HUDEP-2 (cell line): ENCODE measurements at regions not wholly inside any gene's neighbourhood (a gene's known extent, or its start where the extent isn't known, plus 50 kb on each side); places are given as distances from the start of the nearest gene placed in this dataset.

ENCODE experiments used
- DNase-seq, 76 experiments: peaks; one replicate each; lab custom pipeline; 2025; ENCODE audit not compliant: unreplicated experiment in 76 of 76; lab: John Stamatoyannopoulos, UW

DNA sequence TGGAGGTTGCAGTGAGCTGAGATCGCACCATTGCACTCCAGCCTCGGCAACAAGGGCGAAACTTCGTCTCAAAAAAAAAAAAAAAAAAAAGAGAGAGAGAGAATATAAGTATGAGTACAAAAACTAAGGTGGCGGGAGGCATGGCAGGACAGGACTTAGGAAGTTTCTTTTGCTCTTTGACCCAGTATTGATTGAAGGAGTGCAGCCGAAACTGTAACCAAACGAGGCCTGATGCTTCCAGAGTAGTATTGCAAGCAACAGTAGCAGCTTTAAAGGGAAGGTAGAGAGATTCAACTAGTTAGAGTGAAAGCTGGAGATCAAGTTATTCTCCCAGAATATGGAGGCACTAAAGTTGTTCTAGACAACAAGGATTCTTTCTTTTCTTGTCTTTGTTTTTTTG, 99.2 kb upstream of the CASZ1 start:
- no peak for DNase-seq

DNA sequence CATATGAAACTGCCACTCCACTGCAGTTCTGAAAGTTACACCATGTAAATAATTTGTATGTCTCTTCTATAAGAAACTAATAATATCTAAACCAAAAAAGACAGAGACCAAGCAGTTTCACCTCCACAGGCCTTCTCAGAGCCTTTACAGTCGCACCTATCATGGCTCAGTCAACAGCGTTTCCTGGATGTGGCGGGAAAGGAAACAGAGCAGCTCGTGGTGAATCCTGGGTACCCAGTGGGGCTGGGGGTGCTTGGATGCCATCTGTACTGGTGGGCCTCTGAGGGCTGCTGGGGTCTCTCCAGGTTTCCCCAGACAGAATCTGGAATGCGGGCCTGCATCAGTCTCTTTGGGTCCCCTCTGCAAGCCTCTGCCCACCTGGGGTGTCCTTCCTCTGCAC, 100.2 kb upstream of the CASZ1 start:
- no peak for DNase-seq

DNA sequence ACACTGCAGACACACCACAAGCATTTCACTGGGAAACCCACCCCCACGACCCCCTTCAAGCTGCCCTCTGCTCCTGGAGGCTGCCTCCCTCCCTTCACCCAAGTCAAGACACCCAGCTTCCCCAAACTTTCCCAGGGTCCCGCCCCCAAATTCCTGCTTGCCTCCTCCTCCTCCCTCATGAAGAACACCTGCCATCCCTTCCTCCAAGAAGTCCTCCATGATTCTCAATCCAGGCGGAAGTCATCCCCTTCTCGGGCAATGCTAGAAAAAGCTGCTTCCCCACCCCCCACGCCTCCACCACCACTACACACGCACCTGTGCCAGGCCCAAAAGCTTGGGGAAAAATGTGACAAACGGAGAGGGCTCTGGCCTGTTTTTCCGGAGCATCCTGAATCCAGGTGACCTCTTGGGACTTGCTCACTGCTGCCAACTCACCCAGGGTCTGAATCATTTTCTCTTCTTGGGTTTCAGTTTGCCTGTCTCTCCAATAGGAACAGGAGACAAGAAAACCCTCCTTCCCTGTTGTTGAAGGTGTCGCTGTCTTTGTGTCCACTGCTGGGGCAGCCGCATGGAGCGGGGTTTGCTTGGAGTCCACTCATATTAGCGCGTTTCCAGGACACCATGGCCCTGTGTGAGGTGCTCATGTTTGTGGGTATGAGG, 101.0 kb upstream of the CASZ1 start:
- no peak for DNase-seq

DNA sequence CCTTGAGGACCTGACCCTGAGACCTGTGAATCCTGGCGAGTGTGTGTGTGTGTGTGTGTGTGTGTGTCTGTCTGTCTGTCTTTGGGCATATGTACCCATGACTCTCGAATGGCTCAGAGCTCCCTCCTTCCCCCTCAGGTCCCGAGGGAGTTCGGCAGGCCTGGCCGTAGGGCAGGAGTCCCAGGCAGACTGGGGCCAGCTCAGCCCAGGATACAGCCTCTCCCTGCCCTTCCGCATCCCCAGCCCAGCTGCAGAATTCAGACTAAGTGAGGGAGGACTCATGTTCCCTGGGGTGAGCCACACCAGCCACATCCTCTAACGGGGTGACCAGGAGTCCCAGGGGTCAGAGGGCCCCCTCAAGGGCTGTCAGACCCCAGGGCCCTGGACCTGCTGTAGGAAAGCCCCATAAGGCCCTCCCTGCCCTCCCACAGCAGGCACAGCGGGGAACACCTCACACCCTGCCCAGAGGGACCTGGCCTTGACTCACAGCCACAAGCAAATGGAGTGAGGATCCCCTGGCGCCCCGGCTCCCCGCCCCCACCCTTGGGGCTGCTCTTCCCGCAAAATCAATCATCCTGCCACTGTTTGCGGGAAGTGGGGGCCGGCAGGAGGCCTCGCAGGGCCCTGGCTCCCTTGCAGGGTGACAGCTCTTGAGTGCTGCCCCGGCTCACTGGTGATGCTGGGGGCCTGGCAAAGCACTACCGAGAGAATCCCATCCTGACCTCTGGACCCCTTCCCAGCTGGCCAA, 101.7 kb upstream of the CASZ1 start:
- DNase-seq = no peak

DNA sequence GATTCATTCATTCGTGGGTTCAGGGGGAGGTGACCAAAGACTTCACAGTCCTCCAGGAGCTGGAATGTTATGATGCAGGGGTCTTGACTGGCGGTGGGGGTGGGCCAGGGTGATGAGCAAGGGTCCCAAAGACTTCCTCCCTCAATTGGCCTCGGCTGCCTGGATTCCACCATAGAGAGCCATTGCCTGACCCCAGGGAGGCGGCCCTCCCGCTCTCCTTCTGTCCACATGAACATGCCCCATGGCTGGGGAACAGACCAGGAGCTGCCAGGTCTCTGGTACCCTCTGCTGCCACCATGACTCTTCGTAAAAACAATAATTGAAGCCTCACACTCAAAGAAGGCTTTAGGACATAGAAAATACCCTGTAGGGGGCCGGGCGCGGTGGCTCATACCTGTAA, 102.5 kb upstream of the CASZ1 start:
- DNase-seq = no peak

DNA sequence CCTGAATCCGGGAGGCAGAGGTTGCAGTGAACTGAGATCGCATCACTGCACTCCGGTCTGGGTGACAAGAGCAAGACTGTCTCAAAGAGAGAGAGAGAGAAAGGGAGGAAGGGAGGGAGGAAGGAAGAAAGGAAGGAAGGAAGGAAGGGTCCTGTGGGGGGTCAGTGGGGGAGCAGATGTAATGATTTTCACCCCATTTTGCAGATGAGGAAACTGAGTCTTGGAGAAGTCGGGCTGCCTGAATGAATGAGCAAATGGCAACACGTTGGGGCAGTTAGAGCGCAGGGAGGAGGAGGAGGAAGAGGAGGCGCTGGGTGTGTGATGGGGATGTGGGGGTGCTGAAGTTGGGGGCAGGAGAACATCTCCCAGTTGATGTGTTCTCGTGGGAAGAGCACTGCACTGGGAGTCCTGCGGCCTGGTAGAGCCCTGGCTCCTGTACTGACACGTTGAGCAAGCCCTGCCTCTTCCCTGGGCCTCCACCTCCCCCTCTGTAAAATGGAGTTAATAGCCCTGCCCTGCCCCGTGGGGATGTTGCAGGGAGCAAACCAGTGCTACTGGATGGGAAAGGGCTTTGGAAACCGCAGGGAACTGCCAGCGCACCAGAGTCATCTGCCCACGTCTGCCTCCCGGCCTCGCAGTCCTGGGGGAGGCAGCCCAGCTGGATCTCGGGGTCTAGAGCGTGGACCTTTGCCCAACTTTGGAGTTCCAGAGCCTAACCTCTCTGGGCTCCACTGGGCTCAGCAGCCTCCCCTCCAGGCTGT, 103.2 kb upstream of the CASZ1 start:
- no peak for DNase-seq

DNA sequence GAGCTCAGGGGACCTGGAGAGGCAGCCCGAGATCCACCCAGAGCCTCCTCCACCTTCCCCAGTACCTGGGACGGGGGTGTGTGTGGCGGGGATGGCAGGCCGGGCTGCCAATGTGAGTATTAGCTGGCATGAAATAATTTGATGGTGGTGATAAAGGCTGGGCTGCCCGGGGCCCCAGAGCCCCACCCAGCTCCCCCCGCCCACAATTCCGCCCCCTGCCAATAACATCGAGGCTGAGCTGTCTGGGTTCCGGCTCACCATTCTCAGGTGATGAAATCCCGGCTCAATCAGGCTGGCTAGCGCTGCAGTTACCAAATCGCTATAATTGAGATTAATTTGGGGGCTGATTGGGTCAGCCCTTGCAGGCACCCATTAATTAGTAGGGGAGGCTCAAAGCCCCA, 103.8 kb upstream of the CASZ1 start:
- no peak for DNase-seq

DNA sequence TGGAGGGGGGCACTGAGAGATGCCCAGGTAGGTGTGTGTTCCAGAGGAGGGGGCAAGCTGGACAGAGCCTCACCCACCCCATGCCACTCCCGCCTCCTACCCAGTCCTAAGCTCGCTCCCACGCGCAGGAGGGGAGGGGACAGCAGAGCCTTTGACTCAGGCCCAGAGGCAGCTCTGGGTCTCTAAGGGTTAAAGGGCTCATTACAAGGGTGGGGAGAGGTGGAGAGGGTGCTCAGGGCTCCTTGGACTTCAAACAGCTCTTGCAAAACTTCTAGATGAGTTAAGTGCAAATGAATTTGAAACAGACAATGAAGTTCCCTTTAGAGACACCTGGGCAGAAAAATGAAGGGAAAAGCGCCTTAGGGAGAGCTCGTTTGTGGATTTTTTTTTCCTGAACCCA, 104.2 kb upstream of the CASZ1 start:
- no peak for DNase-seq

DNA sequence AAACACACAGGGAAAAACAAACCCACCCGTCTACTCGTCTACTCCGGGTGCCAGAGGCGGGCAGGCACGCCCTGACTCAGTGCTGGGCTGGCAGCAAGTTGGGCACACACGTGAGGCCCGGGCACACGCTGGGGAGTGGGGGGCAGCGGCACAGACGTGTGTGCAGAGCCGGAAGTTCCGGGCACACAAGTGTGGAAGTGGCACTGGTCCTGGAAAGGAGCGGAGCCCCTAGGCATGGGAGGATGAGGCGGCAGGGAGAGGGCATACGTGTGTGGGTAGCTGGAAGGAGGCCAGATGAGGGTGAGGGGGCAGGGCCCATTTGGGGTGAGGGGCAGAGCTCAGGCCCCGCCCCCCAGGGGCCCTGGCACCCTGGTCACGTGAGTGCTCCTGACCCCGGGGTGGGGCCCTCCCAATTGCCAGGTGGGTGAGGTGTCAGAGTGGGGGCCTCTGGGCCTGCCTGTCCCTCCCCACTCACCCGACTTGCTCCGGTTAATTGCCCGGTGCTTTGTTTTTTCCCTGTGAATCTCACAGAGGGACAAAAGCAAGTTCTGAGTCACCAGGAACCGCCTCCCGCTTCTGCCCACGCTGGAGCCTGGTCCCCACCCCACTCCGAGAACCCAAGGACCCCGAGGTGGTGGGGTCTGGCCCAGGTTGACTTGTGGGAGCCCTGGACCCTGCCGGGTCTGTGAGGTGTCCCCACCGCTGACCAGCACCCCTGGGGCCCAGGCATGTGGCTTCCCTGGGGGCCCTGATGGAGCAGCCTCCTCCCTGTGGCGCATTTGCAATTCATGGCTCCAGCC, 104.8 kb upstream of the CASZ1 start:
- DNase-seq = no peak

DNA sequence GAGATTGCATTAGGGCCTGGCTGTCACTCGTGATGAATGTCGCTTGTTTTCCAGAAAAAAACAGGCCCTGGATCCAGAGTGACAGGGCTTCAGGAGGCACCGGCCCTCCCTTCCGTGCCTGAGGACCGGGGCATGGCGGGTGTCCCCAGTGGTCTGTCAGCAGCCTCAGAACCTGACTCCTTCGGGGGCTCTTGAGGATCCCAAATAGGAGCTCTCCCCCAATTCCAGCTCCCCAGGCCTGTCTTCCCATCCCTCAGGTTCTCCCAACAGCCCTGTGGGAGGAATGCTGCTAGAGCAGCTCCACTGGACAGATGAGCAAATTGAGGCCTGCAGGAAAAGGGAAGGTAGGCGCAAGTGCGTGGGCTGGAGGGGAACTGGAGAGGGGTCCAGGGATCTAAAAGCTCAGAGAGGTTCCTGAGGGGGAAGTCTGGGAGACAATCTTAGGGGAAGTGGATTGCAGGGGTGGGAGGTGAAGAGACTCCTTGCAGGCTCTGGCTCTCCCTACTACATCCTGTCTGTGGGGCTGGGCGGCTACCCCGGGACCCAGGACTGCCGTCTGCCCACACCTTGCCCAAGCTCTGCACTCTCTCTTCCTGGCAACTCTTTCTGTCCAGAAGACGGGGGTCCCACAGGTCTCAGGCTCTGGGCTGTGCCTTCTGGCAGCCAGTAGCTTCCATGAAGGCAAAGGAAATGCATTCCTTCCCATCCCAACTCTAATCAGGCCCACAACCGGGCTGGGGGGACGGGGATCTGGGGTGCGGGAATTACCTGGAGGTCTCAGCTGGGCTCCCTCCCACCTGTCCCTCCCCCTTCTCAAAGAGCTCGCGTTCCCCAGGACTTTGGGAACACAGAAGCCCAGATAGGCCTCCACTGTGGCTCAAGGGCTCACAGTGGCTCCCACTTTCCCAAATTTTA, 105.7 kb upstream of the CASZ1 start:
- no peak for DNase-seq

DNA sequence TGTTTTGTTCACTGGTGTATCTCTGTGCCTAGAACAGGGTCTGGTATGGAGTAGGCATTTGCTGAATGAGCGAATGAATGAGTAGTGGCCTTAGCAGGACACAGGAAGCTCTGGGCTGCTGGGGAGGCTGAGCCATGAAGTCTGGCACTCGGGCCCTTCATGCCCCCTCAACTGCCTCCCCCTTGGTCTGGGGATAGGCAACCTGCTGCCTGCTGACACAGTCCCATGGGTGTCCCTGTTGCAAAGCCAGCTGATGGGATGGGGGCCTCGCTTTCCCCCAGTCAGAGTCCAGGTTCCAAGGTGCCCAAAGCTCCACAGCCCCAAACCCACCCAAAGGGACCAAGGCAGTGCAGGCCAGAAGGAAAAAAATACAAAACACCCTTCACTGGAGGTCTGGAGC, 107.0 kb upstream of the CASZ1 start:
- no peak for DNase-seq

DNA sequence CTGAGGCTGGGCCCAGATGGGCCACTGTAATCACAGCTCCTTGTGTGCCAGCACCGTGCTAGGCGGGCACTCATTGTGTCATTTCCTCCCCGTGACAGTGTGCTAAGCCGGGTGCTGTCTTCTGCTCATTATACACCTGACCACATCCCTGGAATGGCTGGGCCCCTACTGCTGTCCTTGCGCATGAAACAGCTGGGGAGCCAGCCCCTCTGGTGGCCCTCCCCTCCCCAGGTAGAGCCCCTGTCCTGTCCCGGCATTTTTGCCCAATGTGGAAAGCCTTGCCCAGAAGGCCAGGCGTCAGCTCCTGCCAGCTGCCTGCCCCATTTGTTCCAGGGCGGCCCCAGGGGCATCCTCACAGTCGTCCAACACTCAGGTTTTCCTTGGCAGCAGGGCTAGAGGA, 107.4 kb upstream of the CASZ1 start:
- DNase-seq = no peak

DNA sequence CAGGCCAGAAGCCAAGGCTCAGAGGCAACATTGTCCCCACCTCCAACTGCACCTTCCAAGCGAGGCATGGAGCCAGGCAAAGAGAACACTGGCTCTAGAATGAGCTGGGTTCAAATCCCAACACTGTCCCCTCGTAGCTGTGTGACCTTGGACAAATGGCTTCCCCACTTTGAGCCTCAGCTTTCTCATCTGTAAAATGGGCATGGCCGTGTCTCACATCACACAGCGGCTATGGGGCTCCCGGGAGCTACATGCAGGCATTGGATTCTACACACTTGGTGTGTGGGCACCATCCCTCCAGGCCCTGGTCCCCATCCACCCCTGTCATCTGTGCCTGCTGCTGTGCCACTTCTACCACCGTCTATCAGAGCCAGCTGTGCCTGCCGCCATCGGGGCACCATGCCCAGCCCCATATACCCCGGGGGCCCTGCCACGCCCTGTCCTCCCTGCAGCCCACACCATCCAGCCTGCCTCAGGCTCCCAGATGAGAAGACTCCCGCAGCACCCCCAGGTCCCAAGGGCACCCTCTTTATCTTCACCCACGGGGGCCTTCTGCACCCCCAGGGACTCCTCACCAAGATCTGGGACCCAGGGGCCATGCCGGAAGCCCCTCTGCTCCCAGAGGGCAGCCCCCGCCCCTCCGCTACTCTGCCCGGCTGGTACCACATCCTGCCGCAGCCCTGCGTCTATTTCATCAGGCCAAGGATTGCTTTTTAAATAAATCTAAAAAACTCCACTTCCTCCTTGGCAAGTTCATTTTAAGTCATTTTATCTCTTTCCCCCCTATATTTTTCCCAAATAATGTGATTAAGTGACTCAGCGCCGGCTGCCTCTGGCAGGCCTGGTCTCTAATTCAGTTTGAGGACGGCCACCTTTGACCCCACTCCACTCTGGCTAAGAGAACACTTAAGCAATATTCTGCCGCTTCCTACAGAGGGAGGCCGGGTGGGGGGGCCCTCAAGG, 107.8 kb upstream of the TARDBP start:
- DNase-seq = no peak

DNA sequence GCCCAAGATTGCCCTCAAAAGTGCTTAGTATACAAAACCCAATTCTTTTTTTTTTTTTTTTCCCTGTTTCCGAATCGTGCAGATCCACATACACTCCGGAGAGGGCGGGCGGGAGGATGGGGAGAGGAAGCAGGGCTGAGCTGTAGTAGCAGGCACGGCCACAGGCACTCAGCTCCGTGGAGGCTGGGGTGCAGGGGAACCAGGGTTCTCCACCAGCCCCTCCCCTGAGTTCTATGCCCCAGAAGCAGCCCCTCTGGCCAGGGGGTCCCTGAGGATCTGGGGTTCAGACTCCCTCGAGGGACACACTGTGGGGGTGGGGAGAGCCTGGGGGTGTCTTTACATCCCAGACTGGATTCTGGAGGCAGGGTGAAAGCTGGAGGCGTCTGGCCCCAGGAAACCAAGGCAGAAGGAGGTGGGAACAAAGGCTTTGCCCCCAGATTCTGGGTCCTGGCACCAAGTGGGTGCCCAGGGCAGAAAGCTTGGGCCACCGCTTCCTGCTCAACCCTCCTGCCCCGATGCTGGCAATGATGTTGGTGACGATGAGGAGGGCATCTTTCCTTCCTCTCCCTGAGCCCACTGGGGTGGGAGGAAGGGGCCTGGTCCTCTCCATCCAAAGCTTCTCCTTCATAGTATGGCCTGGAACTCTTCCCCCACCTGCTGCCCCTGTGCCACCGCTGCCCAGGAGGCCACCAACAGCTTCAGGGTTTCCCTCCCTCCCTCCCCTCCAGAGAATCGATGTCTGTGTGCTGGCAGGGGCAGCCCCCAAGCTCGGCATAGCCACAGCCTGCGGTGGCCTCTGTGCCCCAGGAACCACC, 106.4 kb upstream of the TARDBP start:
- no peak for DNase-seq

DNA sequence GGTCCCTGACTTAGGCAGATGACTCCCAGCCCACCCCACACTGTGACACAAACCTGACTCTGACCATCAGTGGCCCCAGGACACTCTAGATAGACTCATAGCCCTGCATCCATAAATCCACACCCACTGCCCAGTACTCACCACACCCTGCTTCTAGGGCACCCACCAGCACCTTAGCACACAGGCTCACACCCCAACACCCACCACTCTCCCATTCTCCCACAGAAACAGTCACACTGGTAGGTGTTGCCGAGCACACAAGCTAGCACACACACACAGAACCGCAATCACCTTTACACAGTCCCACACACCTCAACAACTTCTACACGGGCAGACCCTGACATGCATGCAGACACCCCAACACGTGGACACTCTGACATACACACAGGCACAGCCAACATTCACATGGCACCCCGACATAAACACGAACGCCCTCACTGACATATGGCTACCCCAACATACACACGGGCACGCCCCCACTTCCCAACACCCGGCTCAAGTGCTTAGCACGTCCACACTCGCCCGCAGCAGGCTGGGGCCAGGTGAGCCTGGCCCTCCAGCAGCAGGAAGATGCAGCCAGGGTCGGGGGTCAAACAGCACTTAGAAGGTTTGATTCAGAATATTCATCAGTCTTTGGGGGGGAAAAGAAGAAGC, 105.5 kb upstream of the TARDBP start:
- DNase-seq = no peak

DNA sequence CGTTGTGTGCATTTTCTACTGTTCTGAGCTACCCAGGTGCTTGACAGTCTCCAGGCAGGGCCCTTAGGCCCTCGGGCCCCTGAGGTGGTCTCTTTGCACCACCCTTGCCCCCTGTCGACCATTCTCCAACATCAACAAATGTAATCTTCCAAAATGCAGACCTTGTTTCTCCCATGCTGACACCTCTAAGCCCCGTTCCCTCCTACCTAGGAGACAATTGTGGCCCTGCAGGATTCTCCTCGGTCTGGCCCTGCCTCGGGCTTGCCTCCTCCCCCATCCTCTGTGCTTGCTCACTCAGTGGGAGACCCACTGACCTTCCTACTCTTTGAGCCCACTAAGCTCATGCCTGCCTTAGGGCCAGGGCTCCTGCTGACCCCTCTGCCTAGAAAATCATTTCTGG, 104.2 kb upstream of the TARDBP start:
- no peak for DNase-seq
